ENCODE measurements at regions not wholly inside any gene's neighbourhood (a gene's known extent, or its start where the extent isn't known, plus 50 kb on each side); places are given as distances from the start of the nearest gene placed in this dataset.

GRCh38 chr2:12495247-12495868 is 221.4 kb upstream of the TRIB2 start:
- H3K27ac ChIP-seq (ENCODE audit: low read depth in 1 of 2, low read length in 1 of 2), result no peak overlapping the region
- H3K9ac ChIP-seq (ENCODE audit: insufficient read depth in 1 of 2, low read length in 2 of 2), result no peak overlapping the region
- TF ChIP-seq CTCF (IDR thresholded peaks at IDR 0.05; ENCODE audit: control extremely low read depth, extremely low read depth), result no peak
- H3K9me3 ChIP-seq (ENCODE audit: control insufficient read depth in 4 of 4, insufficient read depth in 3 of 4, low read length in 3 of 4), result no peaks in the 10 kb centered on the region
- DNase-seq (no peak), ATAC-seq (ENCODE audit: insufficient read depth, low FRiP score) (no peak)
- H3K4me3 ChIP-seq, result no peak overlapping the region
- H3K27me3 ChIP-seq (ENCODE audit: control insufficient read depth in 3 of 3, insufficient read depth in 3 of 3, low read length in 2 of 3), result no peaks in the 10 kb centered on the region
- WGBS, 2 donors, result 84 to 92% methylated on average over 7 of the region's 7 CpGs
- H3K36me3 ChIP-seq (ENCODE audit: control insufficient read depth in 4 of 4, insufficient read depth in 4 of 4, low read length in 4 of 4), result no peaks in the 10 kb centered on the region
- peaks cover 0 to 5% (median 0%) of the 10 kb centered on the region in 5 donors for H3K4me1 ChIP-seq (ENCODE audit: control insufficient read depth in 5 of 5, insufficient read depth in 5 of 5, low read length in 5 of 5)

- Histone ChIP-seq H3K9ac (ENCODE audit: insufficient read depth in 1 of 2, low read length in 2 of 2) (no peak overlapping the region), H3K4me3 (no peak overlapping the region), H3K27ac (ENCODE audit: low read depth in 1 of 2, low read length in 1 of 2) (no peak overlapping the region), H3K9me3 (ENCODE audit: control insufficient read depth in 4 of 4, insufficient read depth in 3 of 4, low read length in 3 of 4) (no peaks in the 10 kb centered on the region), H3K27me3 (ENCODE audit: control insufficient read depth in 3 of 3, insufficient read depth in 3 of 3, low read length in 2 of 3) (no peaks in the 10 kb centered on the region), H3K36me3 (ENCODE audit: control insufficient read depth in 4 of 4, insufficient read depth in 4 of 4, low read length in 4 of 4) (no peaks in the 10 kb centered on the region), H3K4me1 (ENCODE audit: control insufficient read depth in 5 of 5, insufficient read depth in 5 of 5, low read length in 5 of 5) (peaks cover 0 to 2% (median 0%) of the 10 kb centered on the region in 5 donors)
- 84 to 87% methylated on average over 3 of the region's 3 CpGs for WGBS, 2 donors
- TF ChIP-seq CTCF (IDR thresholded peaks at IDR 0.05; ENCODE audit: control extremely low read depth, extremely low read depth), result no peak
- no peak for ATAC-seq (ENCODE audit: insufficient read depth, low FRiP score)
- no peak for DNase-seq
These were observed 218.4 kb upstream of the TRIB2 start for GRCh38 chr2:12498286-12498685.

- Histone ChIP-seq H3K4me1 (ENCODE audit: control insufficient read depth in 5 of 5, insufficient read depth in 5 of 5, low read length in 5 of 5) (peaks cover 0 to 1% (median 0%) of the 10 kb centered on the region in 5 donors), H3K27ac (ENCODE audit: low read depth in 1 of 2, low read length in 1 of 2) (no peak overlapping the region), H3K9me3 (ENCODE audit: control insufficient read depth in 4 of 4, insufficient read depth in 3 of 4, low read length in 3 of 4) (no peaks in the 10 kb centered on the region), H3K36me3 (ENCODE audit: control insufficient read depth in 4 of 4, insufficient read depth in 4 of 4, low read length in 4 of 4) (no peaks in the 10 kb centered on the region), H3K9ac (ENCODE audit: insufficient read depth in 1 of 2, low read length in 2 of 2) (no peak overlapping the region), H3K27me3 (ENCODE audit: control insufficient read depth in 3 of 3, insufficient read depth in 3 of 3, low read length in 2 of 3) (no peaks in the 10 kb centered on the region), H3K4me3 (no peak overlapping the region)
- TF ChIP-seq CTCF (IDR thresholded peaks at IDR 0.05; ENCODE audit: control extremely low read depth, extremely low read depth), result no peak
- WGBS, 2 donors, result 97 to 100% methylated on average over 1 of the region's 1 CpG
- no peak for DNase-seq
- no peak for ATAC-seq (ENCODE audit: insufficient read depth, low FRiP score)
These were observed 218.0 kb upstream of the TRIB2 start for GRCh38 chr2:12498704-12499103.

- Histone ChIP-seq H3K9ac (ENCODE audit: insufficient read depth in 1 of 2, low read length in 2 of 2) (no peak overlapping the region), H3K36me3 (ENCODE audit: control insufficient read depth in 4 of 4, insufficient read depth in 4 of 4, low read length in 4 of 4) (no peaks in the 10 kb centered on the region), H3K4me1 (ENCODE audit: control insufficient read depth in 5 of 5, insufficient read depth in 5 of 5, low read length in 5 of 5) (peaks cover 0 to 1% (median 0%) of the 10 kb centered on the region in 5 donors), H3K27ac (ENCODE audit: low read depth in 1 of 2, low read length in 1 of 2) (peak overlapping the region; percentile 77 to 87), H3K9me3 (ENCODE audit: control insufficient read depth in 4 of 4, insufficient read depth in 3 of 4, low read length in 3 of 4) (no peaks in the 10 kb centered on the region), H3K27me3 (ENCODE audit: control insufficient read depth in 3 of 3, insufficient read depth in 3 of 3, low read length in 2 of 3) (no peaks in the 10 kb centered on the region), H3K4me3 (no peak overlapping the region)
- DNase-seq, result no peak
- no peak for TF ChIP-seq CTCF (IDR thresholded peaks at IDR 0.05; ENCODE audit: control extremely low read depth, extremely low read depth)
- WGBS, 2 donors, result 65 to 92% methylated on average over 1 of the region's 1 CpG
- no peak for ATAC-seq (ENCODE audit: insufficient read depth, low FRiP score)
These were observed 215.8 kb upstream of the TRIB2 start for GRCh38 chr2:12500899-12501298.

Data from lung (tissue), 11 donors.